ENCODE measurements at regions not wholly inside any gene's neighbourhood (a gene's known extent, or its start where the extent isn't known, plus 50 kb on each side); places are given as distances from the start of the nearest gene placed in this dataset.
"Not testable (repeated sequence)": the region's sequence is repeated elsewhere in the genome, so short reads cannot be mapped to it uniquely, and the experiment has no call there.

GRCh38 chr6:71007298-71007697, 50.4 kb upstream of the B3GAT2 start:
- H3K79me2 ChIP-seq (ENCODE audit: insufficient read depth, low read depth); H3K27me3 ChIP-seq (ENCODE audit: insufficient read depth, low read depth); H3K4me2 ChIP-seq; H3K9ac ChIP-seq; H3K4me3 ChIP-seq (IDR thresholded peaks at IDR 0.05; ENCODE audit: insufficient read depth, low read depth, low read length); H3K36me3 ChIP-seq (ENCODE audit: insufficient read depth); H3K27ac ChIP-seq; H2AFZ ChIP-seq (ENCODE audit: low read depth); H4K20me1 ChIP-seq (ENCODE audit: insufficient read depth); H3K4me1 ChIP-seq (ENCODE audit: low read depth, poor library complexity, severe bottlenecking): not testable (repeated sequence)

GRCh38 chr6:71011871-71012371, 55.1 kb upstream of the B3GAT2 start:
- no peaks in the 10 kb centered on the region for H3K79me2 ChIP-seq (ENCODE audit: insufficient read depth, low read depth)
- no peak overlapping the region for H3K4me3 ChIP-seq (IDR thresholded peaks at IDR 0.05; ENCODE audit: insufficient read depth, low read depth, low read length)
- no peak overlapping the region for H3K9ac ChIP-seq
- no peaks in the 10 kb centered on the region for H3K36me3 ChIP-seq (ENCODE audit: insufficient read depth)
- H2AFZ ChIP-seq (ENCODE audit: low read depth): no peak overlapping the region
- H3K27me3 ChIP-seq (ENCODE audit: insufficient read depth, low read depth): no peaks in the 10 kb centered on the region
- H4K20me1 ChIP-seq (ENCODE audit: insufficient read depth): no peaks in the 10 kb centered on the region
- no peak for TF ChIP-seq CTCF (conservative IDR thresholded peaks at IDR 0.05; ENCODE audit: low read depth, low read length)
- no peak overlapping the region for H3K4me2 ChIP-seq
- no peaks in the 10 kb centered on the region for H3K4me1 ChIP-seq (ENCODE audit: low read depth, poor library complexity, severe bottlenecking)
- no peak overlapping the region for H3K27ac ChIP-seq

- Histone ChIP-seq H3K36me3 (ENCODE audit: insufficient read depth) (no peaks in the 10 kb centered on the region), H3K27me3 (ENCODE audit: insufficient read depth, low read depth) (no peaks in the 10 kb centered on the region), H3K9ac (no peak overlapping the region), H3K4me3 (IDR thresholded peaks at IDR 0.05; ENCODE audit: insufficient read depth, low read depth, low read length) (no peak overlapping the region), H3K4me2 (no peak overlapping the region), H4K20me1 (ENCODE audit: insufficient read depth) (no peaks in the 10 kb centered on the region), H2AFZ (ENCODE audit: low read depth) (no peak overlapping the region), H3K4me1 (ENCODE audit: low read depth, poor library complexity, severe bottlenecking) (no peaks in the 10 kb centered on the region), H3K79me2 (ENCODE audit: insufficient read depth, low read depth) (no peaks in the 10 kb centered on the region), H3K27ac (no peak overlapping the region)
- peak; percentile 84 for TF ChIP-seq CTCF (conservative IDR thresholded peaks at IDR 0.05; ENCODE audit: low read depth, low read length)
These were observed 56.1 kb upstream of the B3GAT2 start for GRCh38 chr6:71012866-71013469.

GRCh38 chr6:71015392-71015791, 58.5 kb upstream of the B3GAT2 start:
- Histone ChIP-seq H3K4me3 (IDR thresholded peaks at IDR 0.05; ENCODE audit: insufficient read depth, low read depth, low read length) (no peak overlapping the region), H3K27me3 (ENCODE audit: insufficient read depth, low read depth) (no peaks in the 10 kb centered on the region), H2AFZ (ENCODE audit: low read depth) (no peak overlapping the region), H3K36me3 (ENCODE audit: insufficient read depth) (no peaks in the 10 kb centered on the region), H4K20me1 (ENCODE audit: insufficient read depth) (no peaks in the 10 kb centered on the region), H3K9ac (no peak overlapping the region), H3K4me2 (no peak overlapping the region), H3K27ac (no peak overlapping the region), H3K4me1 (ENCODE audit: low read depth, poor library complexity, severe bottlenecking) (no peaks in the 10 kb centered on the region), H3K79me2 (ENCODE audit: insufficient read depth, low read depth) (no peaks in the 10 kb centered on the region)
- no peak for TF ChIP-seq CTCF (conservative IDR thresholded peaks at IDR 0.05; ENCODE audit: low read depth, low read length)

GRCh38 chr6:71028236-71028876, 71.5 kb upstream of the B3GAT2 start:
- no peaks in the 10 kb centered on the region for H3K4me1 ChIP-seq (ENCODE audit: low read depth, poor library complexity, severe bottlenecking)
- H3K36me3 ChIP-seq (ENCODE audit: insufficient read depth): no peaks in the 10 kb centered on the region
- H3K27ac ChIP-seq: no peak overlapping the region
- no peak overlapping the region for H3K9ac ChIP-seq
- H3K27me3 ChIP-seq (ENCODE audit: insufficient read depth, low read depth): no peaks in the 10 kb centered on the region
- no peaks in the 10 kb centered on the region for H4K20me1 ChIP-seq (ENCODE audit: insufficient read depth)
- H2AFZ ChIP-seq (ENCODE audit: low read depth): no peak overlapping the region
- no peak overlapping the region for H3K4me2 ChIP-seq
- H3K79me2 ChIP-seq (ENCODE audit: insufficient read depth, low read depth): no peaks in the 10 kb centered on the region
- no peak for TF ChIP-seq CTCF (conservative IDR thresholded peaks at IDR 0.05; ENCODE audit: low read depth, low read length)
- no peak overlapping the region for H3K4me3 ChIP-seq (IDR thresholded peaks at IDR 0.05; ENCODE audit: insufficient read depth, low read depth, low read length)
